Keratinocyte (primary cell): ENCODE measurements at regions not wholly inside any gene's neighbourhood (a gene's known extent, or its start where the extent isn't known, plus 50 kb on each side); places are given as distances from the start of the nearest gene placed in this dataset.

ENCODE experiments used
- DNase-seq: peaks from one replicate; pipeline ENCODE4 v3.0.0-alpha.2; 2011; ENCODE audit warnings: low read depth, missing footprints, low spot score
- FAIRE-seq: peaks from 2 replicates; lab custom pipeline; 2011; peaks lifted over from hg19 to GRCh38; lab: Jason Lieb, UNC
- H2AFZ ChIP-seq: 2 replicates; pipeline ENCODE4 v1.6.0; 2012; ENCODE audit warnings: low read length, control low read depth, inconsistent platforms; ENCODE audit not compliant: control insufficient read depth
- H3K27ac ChIP-seq: 2 replicates; pipeline ENCODE4 v1.5.1; 2011; ENCODE audit warnings: low read length; ENCODE audit not compliant: control insufficient read depth, insufficient read depth
- H3K27me3 ChIP-seq: 3 replicates; pipeline ENCODE4 v1.6.0; 2011; ENCODE audit warnings: low read length; ENCODE audit not compliant: control insufficient read depth, insufficient read depth; ENCODE audit errors: extremely low read depth
- H3K36me3 ChIP-seq, 2 experiments: 2 replicates in 1 of 2; 3 replicates in 1 of 2; pipeline ENCODE4 v1.5.1; 2011; ENCODE audit warnings: low read length in 2 of 2, mild to moderate bottlenecking in 1 of 2; ENCODE audit not compliant: control insufficient read depth in 2 of 2, insufficient read depth in 2 of 2; ENCODE audit errors: extremely low read depth in 1 of 2
- H3K4me1 ChIP-seq: 3 replicates; pipeline ENCODE4 v1.5.1; 2011; ENCODE audit warnings: low read length; ENCODE audit not compliant: control insufficient read depth, insufficient read depth; ENCODE audit errors: extremely low read depth
- H3K4me2 ChIP-seq: 3 replicates; pipeline ENCODE4 v1.6.0; 2011; ENCODE audit warnings: low read depth, low read length; ENCODE audit not compliant: control insufficient read depth, insufficient read depth; ENCODE audit errors: extremely low read depth
- H3K4me3 ChIP-seq, 3 experiments: fragments of 200-600 bp in 1 of 3; sonication (generic) in 1 of 3; 2 replicates in 2 of 3; 3 replicates in 1 of 3; pipeline ENCODE4 v1.5.1; 2011 to 2016; ENCODE audit warnings: low read length in 3 of 3, mild to moderate bottlenecking in 3 of 3, control low read depth in 2 of 3, inconsistent platforms in 1 of 3, low read depth in 1 of 3, mixed read lengths in 1 of 3, mixed run types in 1 of 3, moderate library complexity in 1 of 3; ENCODE audit not compliant: control insufficient read depth in 2 of 3, insufficient read depth in 2 of 3; ENCODE audit errors: extremely low read depth in 1 of 3
- H3K79me2 ChIP-seq: 2 replicates; pipeline ENCODE4 v1.6.0; 2012; ENCODE audit warnings: low read length; ENCODE audit not compliant: control insufficient read depth, insufficient read depth
- H3K9ac ChIP-seq: 3 replicates; pipeline ENCODE4 v1.6.0; 2011; ENCODE audit warnings: low read length; ENCODE audit not compliant: control insufficient read depth, insufficient read depth; ENCODE audit errors: extremely low read depth
- H3K9me1 ChIP-seq: 3 replicates; pipeline ENCODE4 v1.6.0; 2011; ENCODE audit warnings: low read length; ENCODE audit not compliant: control insufficient read depth, insufficient read depth; ENCODE audit errors: extremely low read depth
- H3K9me3 ChIP-seq: 2 replicates; pipeline ENCODE4 v1.5.1; 2012; ENCODE audit warnings: low read depth, low read length; ENCODE audit not compliant: control insufficient read depth
- H4K20me1 ChIP-seq: 3 replicates; pipeline ENCODE4 v1.6.0; 2011; ENCODE audit warnings: low read length; ENCODE audit not compliant: control insufficient read depth, insufficient read depth; ENCODE audit errors: extremely low read depth
- EZH2 ChIP-seq: IDR thresholded peaks from one replicate; pipeline ENCODE4 v1.6.1; 2012; ENCODE audit warnings: inconsistent platforms, mild to moderate bottlenecking, low read length, moderate library complexity
- dilution Hi-C: fragments of 300-500 bp; cut with MboI; formaldehyde crosslinking; loops from one replicate; pipeline ENCODE4 v1.7.0; 2020; ENCODE audit warnings: low sequenced_read_pairs; ENCODE audit not compliant: extremely low pct_ligation_motif_present
- TF ChIP-seq, protein P1 (sequence below), 3 experiments: IDR thresholded peaks in 1 of 3; conservative IDR thresholded peaks in 1 of 3; optimal IDR thresholded peaks in 1 of 3; 2 replicates in 2 of 3; 3 replicates in 1 of 3; pipeline versions ENCODE3 to v1.5.1; 2011; ENCODE audit warnings: low read length in 3 of 3, mild to moderate bottlenecking in 3 of 3, moderate library complexity in 2 of 3, control low read depth in 1 of 3, inconsistent platforms in 1 of 3; ENCODE audit not compliant: insufficient read depth in 2 of 3; ENCODE audit errors: extremely low read depth in 1 of 3

DNA sequence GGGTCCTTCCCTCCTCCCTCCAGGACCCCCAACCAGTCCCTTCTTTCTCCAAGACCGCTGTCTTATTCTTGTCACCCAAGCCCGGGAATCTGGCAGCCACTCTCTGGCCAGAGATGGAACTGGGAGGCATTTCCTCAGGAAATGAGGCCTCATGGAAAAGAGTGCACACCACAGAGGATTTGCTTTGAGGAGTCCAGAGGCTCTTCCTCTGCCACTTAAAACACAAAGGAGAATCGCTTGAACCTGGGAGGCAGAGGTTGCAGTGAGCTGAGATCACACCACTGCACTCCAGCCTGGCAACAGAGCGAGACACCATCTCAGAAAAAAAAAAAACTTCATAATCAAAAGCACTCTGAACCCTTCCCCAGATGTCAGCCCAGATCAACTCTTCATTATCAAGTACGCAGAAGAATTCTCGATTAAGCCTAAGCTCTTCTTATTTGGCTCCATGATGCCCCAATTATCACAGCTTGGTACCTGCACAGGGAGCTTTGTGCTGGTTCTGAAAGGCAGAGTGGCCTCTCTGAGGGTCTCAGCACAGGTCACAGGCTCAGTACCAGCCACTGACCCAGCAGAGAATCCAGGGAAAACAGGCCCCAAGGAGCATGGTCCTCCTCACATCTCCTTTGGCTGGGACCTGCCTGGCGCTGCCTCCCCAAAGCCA, 82.9 kb upstream of the MAFB start:
- Histone ChIP-seq H3K36me3 (no peaks in the 10 kb centered on the region), H3K79me2 (no peaks in the 10 kb centered on the region), H3K9me3 (no peaks in the 10 kb centered on the region), H2AFZ (no peak overlapping the region), H3K27me3 (peaks cover 2% of the 10 kb centered on the region), H4K20me1 (no peaks in the 10 kb centered on the region), H3K9ac (no peak overlapping the region), H3K27ac (no peak overlapping the region), H3K9me1 (no peaks in the 10 kb centered on the region), H3K4me3 (no peak overlapping the region), H3K4me1 (no peaks in the 10 kb centered on the region), H3K4me2 (no peak overlapping the region)
- FAIRE-seq (no peak), DNase-seq (no peak)
- dilution Hi-C loops, result no loop called here
- TF ChIP-seq EZH2, result no peak
- TF ChIP-seq, protein P1, sequence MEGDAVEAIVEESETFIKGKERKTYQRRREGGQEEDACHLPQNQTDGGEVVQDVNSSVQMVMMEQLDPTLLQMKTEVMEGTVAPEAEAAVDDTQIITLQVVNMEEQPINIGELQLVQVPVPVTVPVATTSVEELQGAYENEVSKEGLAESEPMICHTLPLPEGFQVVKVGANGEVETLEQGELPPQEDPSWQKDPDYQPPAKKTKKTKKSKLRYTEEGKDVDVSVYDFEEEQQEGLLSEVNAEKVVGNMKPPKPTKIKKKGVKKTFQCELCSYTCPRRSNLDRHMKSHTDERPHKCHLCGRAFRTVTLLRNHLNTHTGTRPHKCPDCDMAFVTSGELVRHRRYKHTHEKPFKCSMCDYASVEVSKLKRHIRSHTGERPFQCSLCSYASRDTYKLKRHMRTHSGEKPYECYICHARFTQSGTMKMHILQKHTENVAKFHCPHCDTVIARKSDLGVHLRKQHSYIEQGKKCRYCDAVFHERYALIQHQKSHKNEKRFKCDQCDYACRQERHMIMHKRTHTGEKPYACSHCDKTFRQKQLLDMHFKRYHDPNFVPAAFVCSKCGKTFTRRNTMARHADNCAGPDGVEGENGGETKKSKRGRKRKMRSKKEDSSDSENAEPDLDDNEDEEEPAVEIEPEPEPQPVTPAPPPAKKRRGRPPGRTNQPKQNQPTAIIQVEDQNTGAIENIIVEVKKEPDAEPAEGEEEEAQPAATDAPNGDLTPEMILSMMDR (optimal IDR thresholded peaks at IDR 0.05 in 1 of 3, IDR thresholded peaks at IDR 0.05 in 1 of 3, conservative IDR thresholded peaks at IDR 0.05 in 1 of 3; ENCODE audit: extremely low read depth in 1 of 3, insufficient read depth in 2 of 3, low read length in 3 of 3), result no peak

DNA sequence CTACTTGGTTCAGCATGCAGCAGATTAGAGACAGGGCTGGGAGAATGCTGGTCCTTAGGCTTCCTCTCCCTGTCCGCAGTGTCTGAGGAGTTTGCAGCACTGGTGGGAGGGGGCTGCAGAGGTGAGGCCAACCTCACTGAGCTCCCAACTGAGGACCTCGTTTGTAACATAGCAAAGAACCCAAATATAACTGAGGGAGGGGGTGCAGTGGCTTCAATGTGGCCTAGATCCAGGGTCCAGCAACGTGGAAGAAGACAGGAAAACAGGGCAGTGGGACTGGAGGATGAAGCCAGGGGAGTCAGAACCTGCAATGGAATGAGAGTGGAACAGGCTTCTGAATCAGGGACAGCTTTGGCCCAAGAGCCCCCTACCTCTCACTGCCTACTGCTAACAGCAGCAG, 84.3 kb upstream of the MAFB start:
- TF ChIP-seq, protein P1 (optimal IDR thresholded peaks at IDR 0.05 in 1 of 3, IDR thresholded peaks at IDR 0.05 in 1 of 3, conservative IDR thresholded peaks at IDR 0.05 in 1 of 3; ENCODE audit: extremely low read depth in 1 of 3, insufficient read depth in 2 of 3, low read length in 3 of 3), result no peak
- no peak for TF ChIP-seq EZH2
- Histone ChIP-seq H3K4me3 (no peak overlapping the region), H3K4me2 (no peak overlapping the region), H3K27ac (no peak overlapping the region), H2AFZ (no peak overlapping the region), H3K4me1 (no peaks in the 10 kb centered on the region), H3K27me3 (peaks cover 3% of the 10 kb centered on the region), H3K9me1 (no peaks in the 10 kb centered on the region), H3K79me2 (no peaks in the 10 kb centered on the region), H3K9me3 (no peaks in the 10 kb centered on the region), H4K20me1 (no peaks in the 10 kb centered on the region), H3K9ac (no peak overlapping the region), H3K36me3 (no peaks in the 10 kb centered on the region)
- DNase-seq, result no peak
- FAIRE-seq, result no peak
- dilution Hi-C loops, result no loop called here
